Stimulated activated effector memory CD8-positive, alpha-beta T cell treated with anti-CD3 and anti-CD28 coated beads, Interleukin-12 subunit alpha, Interleukin-12 subunit beta, amount 100 ng/mL, for 72 hours (primary cell): ENCODE measurements at regions not wholly inside any gene's neighbourhood (a gene's known extent, or its start where the extent isn't known, plus 50 kb on each side); places are given as distances from the start of the nearest gene placed in this dataset.
A peak's percentile ranks its signal among the peaks of the same experiment; 100 is the strongest.

Experiments
- ATAC-seq: fragments of 150-1000 bp; cut with Tn5 transposase; 2 replicates; pipeline ENCODE4 v1.10.0; 2021
- DNase-seq, 2 donors: peaks; one replicate each; pipeline ENCODE4 v3.0.0; 2021 to 2022; ENCODE audit warnings: low spot score in 2 of 2
- H3K27ac Mint-ChIP-seq: one replicate; pipeline ENCODE4 v1.8.0; 2022; ENCODE audit warnings: mild to moderate bottlenecking, mixed read lengths
- H3K36me3 Mint-ChIP-seq: one replicate; pipeline ENCODE4 v1.8.0; 2022; ENCODE audit warnings: mild to moderate bottlenecking, mixed read lengths
- H3K4me1 Mint-ChIP-seq: one replicate; pipeline ENCODE4 v1.8.0; 2022; ENCODE audit warnings: mixed read lengths
- H3K4me3 Mint-ChIP-seq: one replicate; pipeline ENCODE4 v1.8.0; 2022; ENCODE audit warnings: mild to moderate bottlenecking, mixed read lengths
- H3K9me3 Mint-ChIP-seq: one replicate; pipeline ENCODE4 v1.8.0; 2022; ENCODE audit warnings: mixed read lengths

GRCh38 chr1:244349581-244350001 lies 102.1 kb downstream of the ADSS2 start:
- DNase-seq (no peak), ATAC-seq (peak; percentile 50)
- peak overlapping the region; percentile 64 for H3K4me3 Mint-ChIP-seq
- H3K9me3 Mint-ChIP-seq, result no peaks in the 10 kb centered on the region
- peak overlapping the region; percentile 63 for H3K27ac Mint-ChIP-seq
- H3K4me1 Mint-ChIP-seq, result peaks cover 35% of the 10 kb centered on the region
- no peaks in the 10 kb centered on the region for H3K36me3 Mint-ChIP-seq

GRCh38 chr1:244350027-244350426 lies 101.7 kb downstream of the ADSS2 start:
- Mint-ChIP-seq H3K9me3 (no peaks in the 10 kb centered on the region), H3K4me3 (peak overlapping the region; percentile 64), H3K36me3 (no peaks in the 10 kb centered on the region), H3K4me1 (peaks cover 35% of the 10 kb centered on the region), H3K27ac (peak overlapping the region; percentile 63)
- DNase-seq, result no peak
- ATAC-seq, result peak; percentile 82

- no peaks in the 10 kb centered on the region for H3K36me3 Mint-ChIP-seq
- no peaks in the 10 kb centered on the region for H3K9me3 Mint-ChIP-seq
- no peak for ATAC-seq
- H3K4me1 Mint-ChIP-seq, result peaks cover 35% of the 10 kb centered on the region
- DNase-seq, result no peak
- no peak overlapping the region for H3K27ac Mint-ChIP-seq
- H3K4me3 Mint-ChIP-seq, result no peak overlapping the region
Observed at GRCh38 chr1:244352156-244352830, 99.4 kb downstream of the ADSS2 start.

GRCh38 chr1:244353551-244354091 lies 98.1 kb downstream of the ADSS2 start:
- Mint-ChIP-seq H3K36me3 (no peaks in the 10 kb centered on the region), H3K4me3 (no peak overlapping the region), H3K27ac (peak overlapping the region; percentile 43), H3K9me3 (no peaks in the 10 kb centered on the region), H3K4me1 (peaks cover 35% of the 10 kb centered on the region)
- DNase-seq, result peak; percentile 9 to 54
- peak; percentile 89 for ATAC-seq

GRCh38 chr1:244354810-244355278 lies 96.9 kb downstream of the ADSS2 start:
- no peaks in the 10 kb centered on the region for H3K9me3 Mint-ChIP-seq
- H3K36me3 Mint-ChIP-seq, result no peaks in the 10 kb centered on the region
- peaks cover 22% of the 10 kb centered on the region for H3K4me1 Mint-ChIP-seq
- H3K27ac Mint-ChIP-seq, result no peak overlapping the region
- no peak overlapping the region for H3K4me3 Mint-ChIP-seq
- DNase-seq (no peak), ATAC-seq (no peak)

GRCh38 chr1:244356376-244356775 lies 95.3 kb downstream of the ADSS2 start:
- no peak for ATAC-seq
- H3K27ac Mint-ChIP-seq, result no peak overlapping the region
- H3K36me3 Mint-ChIP-seq, result no peaks in the 10 kb centered on the region

More at GRCh38 chr1:244356376-244356775, 95.3 kb downstream of the ADSS2 start:
- H3K9me3 Mint-ChIP-seq, result no peaks in the 10 kb centered on the region
- H3K4me1 Mint-ChIP-seq, result peaks cover 10% of the 10 kb centered on the region
- no peak overlapping the region for H3K4me3 Mint-ChIP-seq
- DNase-seq, result no peak
